NCI-H1092 (cell line): ENCODE measurements at regions not wholly inside any gene's neighbourhood (a gene's known extent, or its start where the extent isn't known, plus 50 kb on each side); places are given as distances from the start of the nearest gene placed in this dataset.
"Not testable (repeated sequence)": the region's sequence is repeated elsewhere in the genome, so short reads cannot be mapped to it uniquely, and the experiment has no call there.

Experiments used
- DNase-seq: peaks from one replicate; lab custom pipeline; 2025; lab: John Stamatoyannopoulos, UW

GRCh38 chr11:79507706-79508105 is 66.9 kb upstream of the TENM4 start:
- no peak for DNase-seq

- DNase-seq: no peak
These were observed 66.0 kb upstream of the TENM4 start for GRCh38 chr11:79506734-79507344.

- no peak for DNase-seq
These were observed 65.3 kb upstream of the TENM4 start for GRCh38 chr11:79506124-79506523.

GRCh38 chr11:79503028-79503427 is 62.2 kb upstream of the TENM4 start:
- DNase-seq: no peak

- DNase-seq: no peak
These were observed 60.9 kb upstream of the TENM4 start for GRCh38 chr11:79501707-79502106.

- not testable (repeated sequence) for DNase-seq
These were observed 59.1 kb upstream of the TENM4 start for GRCh38 chr11:79499929-79500328.

- no peak for DNase-seq
These were observed 57.8 kb upstream of the TENM4 start for GRCh38 chr11:79498667-79499066.

GRCh38 chr11:79493555-79494171 is 52.8 kb upstream of the TENM4 start:
- DNase-seq: peak; percentile 71

- DNase-seq: no peak
These were observed 51.2 kb upstream of the TENM4 start for GRCh38 chr11:79492008-79492407.
